NCI-H345 (cell line): ENCODE measurements at regions not wholly inside any gene's neighbourhood (a gene's known extent, or its start where the extent isn't known, plus 50 kb on each side); places are given as distances from the start of the nearest gene placed in this dataset.

Experiments
- DNase-seq: peaks from one replicate; lab custom pipeline; 2025; lab: John Stamatoyannopoulos, UW

DNA sequence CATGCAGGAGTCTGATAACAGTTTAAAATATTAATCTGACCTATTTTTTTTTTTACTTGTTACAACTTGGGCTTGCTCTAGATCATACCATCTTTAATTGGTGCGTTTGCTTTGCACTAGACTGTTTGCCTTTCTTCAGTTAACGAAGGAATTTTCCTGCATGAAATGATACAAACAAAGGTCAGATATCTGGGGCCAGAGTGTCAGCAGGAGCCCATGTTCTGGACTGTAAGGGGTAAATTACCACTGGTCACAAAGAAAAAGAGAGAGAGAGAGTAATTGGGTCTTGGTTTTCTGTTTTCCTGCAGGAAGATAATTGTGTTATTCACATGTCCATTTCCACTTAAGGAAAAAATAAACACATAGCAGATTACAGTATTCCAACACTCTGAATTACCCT lies 399.4 kb upstream of the MARCKS start:
- DNase-seq, result no peak

- DNase-seq, result no peak
These were observed 398.7 kb upstream of the MARCKS start for GRCh38 chr6:113458368-113459010.

GRCh38 chr6:113461153-113461932 lies 395.8 kb upstream of the MARCKS start:
- DNase-seq, result no peak

- no peak for DNase-seq
These were observed 392.6 kb upstream of the MARCKS start for GRCh38 chr6:113464536-113464935.

DNA sequence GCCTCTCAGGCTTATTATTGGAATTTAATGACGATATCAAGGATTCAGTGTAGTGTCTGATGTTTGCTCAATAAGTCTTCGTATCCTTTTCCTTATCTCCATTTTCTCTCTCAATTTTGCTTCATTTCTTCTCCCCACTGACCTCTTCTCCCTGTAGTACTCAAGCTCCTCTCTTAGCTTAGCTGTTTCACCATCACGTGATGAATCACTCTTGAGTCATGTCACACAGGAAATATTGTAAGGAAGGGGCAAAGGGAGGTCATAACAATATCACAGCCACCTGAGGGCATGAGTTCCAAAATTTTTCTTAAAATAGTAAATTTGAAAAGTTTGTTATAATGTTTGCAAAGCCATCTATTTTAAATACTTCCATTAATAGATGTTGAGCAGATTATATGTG lies 392.2 kb upstream of the MARCKS start:
- no peak for DNase-seq

DNA sequence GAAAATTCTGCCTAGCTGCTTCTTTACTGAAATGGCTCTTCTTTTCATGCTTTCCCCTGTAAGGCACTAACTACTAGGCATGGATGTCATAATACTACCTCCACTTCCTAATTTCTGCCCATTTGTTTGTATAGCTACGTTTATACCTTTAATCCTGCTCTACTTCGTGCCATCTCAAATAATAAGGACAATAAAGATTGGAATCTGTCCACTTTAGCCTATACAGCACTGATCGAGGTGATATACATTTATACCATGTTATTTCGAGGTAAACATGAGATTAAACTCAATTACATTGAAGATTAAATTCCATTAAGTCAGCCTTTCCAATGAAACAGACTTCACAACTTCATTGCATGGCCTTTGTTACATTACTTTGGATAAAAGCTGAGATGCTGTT lies 390.6 kb upstream of the MARCKS start:
- DNase-seq, result no peak

DNA sequence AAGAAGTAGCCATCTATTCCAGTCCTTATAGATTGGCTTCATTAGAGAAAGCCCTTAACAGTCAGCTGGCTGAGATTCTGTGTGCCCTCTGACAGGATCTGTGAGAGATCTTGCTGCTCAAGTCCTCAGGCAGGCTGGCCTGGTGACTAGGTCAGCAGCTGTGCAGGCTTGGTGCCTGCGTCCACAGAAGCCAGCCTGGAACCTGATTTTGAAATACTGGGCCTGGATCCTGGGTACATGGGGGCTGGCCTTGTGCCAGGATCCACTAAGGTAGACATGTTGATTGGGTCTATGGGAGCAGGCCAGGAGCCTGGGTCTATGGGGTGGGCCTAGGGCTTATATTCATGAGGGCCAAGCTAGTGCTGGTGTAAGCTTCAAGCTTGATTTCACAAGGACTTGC lies 381.8 kb upstream of the MARCKS start:
- no peak for DNase-seq

DNA sequence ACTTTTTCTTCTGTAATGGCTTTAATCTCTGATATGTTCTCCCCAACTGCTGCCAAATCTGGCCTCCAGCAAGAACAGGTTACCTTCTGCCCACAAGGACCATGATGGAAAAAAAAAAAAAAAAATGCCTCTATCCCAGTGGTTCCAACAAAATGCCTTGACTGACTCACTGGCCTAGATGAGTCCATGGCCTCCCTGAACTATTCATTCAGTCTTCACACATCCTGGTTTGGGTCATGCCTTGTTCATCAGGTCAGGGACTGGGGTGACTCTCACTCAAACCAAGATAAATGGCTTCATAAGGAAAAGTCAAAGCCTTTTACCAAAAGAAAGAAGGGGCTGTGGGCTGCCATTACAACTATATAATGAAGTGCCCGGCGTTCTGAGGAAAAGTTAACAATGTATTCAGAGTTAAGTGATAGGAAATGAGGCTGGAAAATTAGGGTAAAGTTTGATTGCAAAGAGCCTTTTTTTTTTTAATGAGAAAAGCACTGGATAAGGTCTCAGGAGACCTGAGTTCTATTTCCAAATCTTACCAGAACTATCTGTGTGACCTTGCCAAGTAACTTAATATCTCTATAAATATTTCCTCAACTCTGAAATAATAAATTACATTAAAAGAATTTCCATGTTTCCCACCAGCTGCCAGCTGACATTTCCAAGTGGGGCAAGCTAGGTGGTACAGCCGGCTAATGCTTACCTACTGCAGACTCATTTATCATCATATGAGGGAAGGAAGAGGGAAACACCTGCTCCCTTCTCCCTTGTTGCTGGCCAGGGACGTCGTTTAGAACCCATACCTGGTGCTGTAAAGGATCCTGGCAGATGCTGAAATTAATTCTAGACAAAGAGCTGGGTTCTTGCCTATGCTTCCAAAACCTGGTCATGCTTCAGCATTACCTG lies 380.0 kb upstream of the MARCKS start:
- DNase-seq, result peak; percentile 5

DNA sequence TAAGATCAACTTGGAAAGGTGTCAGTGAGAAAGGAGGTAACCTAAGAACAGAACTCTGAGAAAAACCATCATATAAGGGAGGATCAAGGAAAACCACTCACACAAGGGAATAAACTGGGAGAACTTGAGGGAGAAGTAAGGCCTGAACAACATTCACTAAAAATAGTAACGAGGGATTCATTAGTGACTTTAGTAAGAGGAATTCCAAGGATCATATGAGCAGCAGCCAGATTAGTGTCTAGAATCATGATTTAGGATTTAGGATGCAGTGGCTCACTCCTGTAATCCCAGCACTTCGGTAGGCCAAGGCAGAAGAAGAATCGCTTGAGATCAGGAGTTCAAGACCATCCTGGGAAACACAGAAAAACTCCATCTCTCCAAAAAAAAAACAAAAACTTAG lies 376.5 kb upstream of the MARCKS start:
- DNase-seq, result no peak

DNA sequence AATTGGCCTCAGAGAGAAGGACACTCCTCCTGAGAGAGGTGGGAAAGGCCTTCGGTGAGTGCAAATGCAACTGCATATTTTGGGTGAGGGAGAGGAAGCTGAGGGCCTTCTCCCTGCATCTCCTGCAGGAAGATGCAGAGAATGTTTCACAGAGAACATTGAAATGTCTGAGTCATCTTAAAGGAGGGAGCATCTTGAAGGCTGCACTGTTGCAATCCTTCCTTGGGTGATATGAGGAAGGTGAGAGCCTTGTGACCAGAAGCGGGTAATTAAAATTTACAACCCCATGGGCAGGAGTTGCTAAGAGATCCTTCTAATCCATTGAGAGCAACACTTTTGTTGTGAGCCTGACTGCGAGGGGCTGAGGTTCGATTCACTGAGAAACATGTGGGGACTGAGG lies 375.7 kb upstream of the MARCKS start:
- no peak for DNase-seq

GRCh38 chr6:113481910-113482309 lies 375.2 kb upstream of the MARCKS start:
- no peak for DNase-seq

- no peak for DNase-seq
These were observed 374.4 kb upstream of the MARCKS start for GRCh38 chr6:113482771-113483170.

GRCh38 chr6:113486199-113486598 lies 370.9 kb upstream of the MARCKS start:
- DNase-seq, result no peak

DNA sequence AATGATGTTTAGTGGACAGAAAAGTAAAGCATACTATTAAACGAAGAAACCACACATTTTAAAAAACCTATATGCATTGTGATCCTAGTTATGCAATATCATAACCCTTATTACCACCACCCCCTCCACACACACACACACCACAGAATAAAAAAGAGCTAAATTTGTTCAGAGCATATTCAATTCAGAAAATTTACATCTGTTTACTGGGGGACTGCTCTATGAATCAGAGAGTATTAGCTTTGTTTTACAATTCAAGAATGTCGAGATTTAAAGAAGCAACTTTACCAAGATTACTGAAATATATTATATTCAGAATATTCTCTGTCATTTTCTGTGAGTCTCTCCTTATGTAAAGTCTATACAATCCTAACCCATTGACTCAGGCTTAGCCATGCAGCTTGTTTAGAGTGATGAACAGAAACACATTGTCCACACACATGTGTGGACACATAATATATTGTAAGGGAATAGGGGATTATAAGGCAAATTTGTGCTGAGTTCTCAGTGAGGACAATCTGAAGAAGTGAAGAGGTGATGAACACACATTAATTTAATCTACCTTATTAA lies 369.6 kb upstream of the MARCKS start:
- no peak for DNase-seq

- DNase-seq, result no peak
These were observed 369.1 kb upstream of the MARCKS start for GRCh38 chr6:113488061-113488460.

DNA sequence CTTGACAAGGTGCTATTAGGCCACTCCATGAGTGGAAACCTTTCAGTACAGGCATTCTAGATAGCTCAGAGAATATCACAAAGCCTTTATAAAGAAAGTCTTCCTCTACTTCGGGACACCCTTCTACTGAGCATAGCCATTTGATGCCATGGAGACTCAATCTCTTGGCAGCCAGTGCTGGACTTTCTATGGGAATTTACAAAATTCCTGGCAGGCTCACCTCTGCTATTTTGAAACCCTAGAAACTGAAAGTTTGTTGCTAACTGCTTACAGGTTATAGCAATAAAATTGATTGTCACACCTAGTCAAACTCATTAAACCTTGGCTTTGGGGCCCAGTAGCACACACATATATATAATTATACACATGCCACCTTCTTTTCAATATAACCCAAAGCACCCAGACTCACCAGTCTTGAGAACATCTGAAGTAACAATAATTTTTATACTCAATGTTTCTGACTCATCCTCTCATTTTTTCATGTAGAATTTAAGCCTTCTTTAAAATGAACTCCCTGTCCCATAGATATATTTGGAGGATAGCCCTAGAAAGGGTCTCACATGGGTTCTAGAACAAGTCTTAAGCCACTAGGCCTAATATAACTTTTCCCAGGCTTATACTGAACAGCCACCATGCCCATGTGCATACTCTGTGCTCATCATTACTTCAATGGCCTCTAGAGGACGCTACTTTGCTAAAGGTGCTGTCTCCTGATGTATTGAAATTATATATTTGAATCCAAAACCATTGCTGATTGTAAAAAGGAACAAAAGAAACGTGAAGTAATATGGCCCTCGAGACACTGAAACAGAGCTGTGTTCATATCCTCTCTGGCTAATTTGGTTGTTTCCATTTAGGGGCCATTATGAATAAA lies 368.1 kb upstream of the MARCKS start:
- DNase-seq, result no peak

GRCh38 chr6:113489952-113490746 lies 367.0 kb upstream of the MARCKS start:
- peak; percentile 8 for DNase-seq

DNA sequence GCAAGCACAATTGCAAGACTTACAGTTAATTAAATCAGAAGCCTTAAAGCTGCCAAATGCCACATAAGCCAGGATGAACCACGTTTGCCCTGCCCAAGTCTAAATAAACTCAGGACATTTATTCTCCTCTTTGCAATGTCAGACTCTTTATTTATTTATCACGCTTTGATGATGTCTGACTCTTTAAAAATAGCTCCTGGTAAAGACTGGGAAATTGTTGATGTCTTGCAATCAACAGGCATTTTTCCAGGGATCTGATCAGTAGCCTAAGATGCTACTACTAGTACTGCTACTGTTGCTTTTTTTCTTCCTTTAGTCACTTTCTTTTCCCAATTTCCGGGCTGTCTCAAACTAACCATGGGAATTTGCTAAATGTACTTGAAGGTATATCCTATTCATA lies 365.8 kb upstream of the MARCKS start:
- no peak for DNase-seq

DNA sequence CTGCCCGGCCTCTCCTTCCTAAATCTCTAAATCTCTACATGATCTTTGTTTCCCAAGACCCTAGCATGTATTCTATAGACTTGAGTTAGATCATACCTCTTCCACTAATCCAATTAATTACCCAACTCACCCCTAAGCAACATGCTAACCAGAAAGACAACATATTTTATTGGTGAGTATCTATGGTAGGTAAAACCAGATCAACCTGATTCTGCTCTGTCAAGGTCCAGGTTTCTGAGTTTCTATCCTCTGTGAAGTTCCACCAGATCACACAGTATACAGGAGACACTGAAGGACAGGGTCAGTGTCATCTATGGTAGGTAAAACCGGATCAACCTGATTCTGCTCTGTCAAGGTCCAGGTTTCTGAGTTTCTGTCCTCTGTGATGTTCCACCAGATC lies 363.2 kb upstream of the MARCKS start:
- no peak for DNase-seq

- DNase-seq, result no peak
These were observed 361.6 kb upstream of the MARCKS start for GRCh38 chr6:113495521-113495920.

GRCh38 chr6:113496166-113496565 lies 361.0 kb upstream of the MARCKS start:
- no peak for DNase-seq
